Spinal cord (tissue), 9 donors: ENCODE measurements at regions not wholly inside any gene's neighbourhood (a gene's known extent, or its start where the extent isn't known, plus 50 kb on each side); places are given as distances from the start of the nearest gene placed in this dataset.

ENCODE experiments used
- DNase-seq, 6 donors: peaks; one replicate each; pipeline versions ENCODE4 v3.0.0 to v3.0.0-alpha.2; 2013 to 2015; ENCODE audit warnings: low spot score in 6 of 6, low read depth in 4 of 6
- H3K27ac ChIP-seq: one replicate; pipeline ENCODE4 v1.5.1; 2013; ENCODE audit warnings: low read depth, low read length, control low read depth
- H3K27me3 ChIP-seq: one replicate; pipeline ENCODE4 v1.6.1; 2013; ENCODE audit warnings: low read length; ENCODE audit not compliant: control insufficient read depth, insufficient read depth
- H3K36me3 ChIP-seq: one replicate; pipeline ENCODE4 v1.6.1; 2013; ENCODE audit warnings: low read length; ENCODE audit not compliant: control insufficient read depth, insufficient read depth
- H3K4me1 ChIP-seq: one replicate; pipeline ENCODE4 v1.6.1; 2013; ENCODE audit warnings: low read length; ENCODE audit not compliant: control insufficient read depth, insufficient read depth
- H3K4me3 ChIP-seq: one replicate; pipeline ENCODE4 v1.5.1; 2013; ENCODE audit warnings: low read depth, low read length, control low read depth
- H3K9me3 ChIP-seq: one replicate; pipeline ENCODE4 v1.6.1; 2013; ENCODE audit warnings: low read length; ENCODE audit not compliant: control insufficient read depth, insufficient read depth
- WGBS: methylation state at CpG from one replicate; pipeline ENCODE4 v1.1.5; 2013; ENCODE audit warnings: missing lambda C conversion rate; ENCODE audit not compliant: insufficient coverage; 5-methylcytosine and 5-hydroxymethylcytosine counted together
- donor health status: healthy.

GRCh38 chr10:3494131-3494837 lies 290.7 kb downstream of the KLF6 start:
- Histone ChIP-seq H3K4me3 (no peak overlapping the region), H3K27ac (no peak overlapping the region), H3K9me3 (no peaks in the 10 kb centered on the region), H3K36me3 (no peaks in the 10 kb centered on the region), H3K4me1 (no peaks in the 10 kb centered on the region), H3K27me3 (no peaks in the 10 kb centered on the region)
- DNase-seq = no peak
- WGBS = 78% methylated on average over 13 of the region's 22 CpGs

DNA sequence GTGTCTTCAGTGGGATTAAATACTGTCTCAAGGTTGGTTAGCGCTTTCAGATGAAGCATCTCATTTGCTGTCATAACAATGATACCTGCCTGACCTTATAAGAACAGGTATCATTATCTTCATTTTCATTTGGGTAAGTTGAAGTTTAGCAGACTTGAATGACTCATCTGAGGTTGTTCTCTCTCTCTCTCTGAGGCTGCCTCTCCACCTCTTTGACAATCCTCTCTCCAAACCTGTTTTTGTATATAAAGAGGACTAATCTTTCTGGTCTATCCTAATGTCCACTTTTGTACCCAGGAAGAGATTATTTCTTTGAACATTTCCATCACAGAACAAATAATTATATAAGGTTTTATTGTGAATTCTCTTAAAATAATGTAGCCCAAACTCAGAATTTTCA lies 291.4 kb downstream of the KLF6 start:
- Histone ChIP-seq H3K9me3 (no peaks in the 10 kb centered on the region), H3K27me3 (no peaks in the 10 kb centered on the region), H3K4me1 (no peaks in the 10 kb centered on the region), H3K27ac (no peak overlapping the region), H3K36me3 (no peaks in the 10 kb centered on the region), H3K4me3 (no peak overlapping the region)
- WGBS = no CpG with 5 or more reads among the region's 1 CpG
- DNase-seq = no peak

- Histone ChIP-seq H3K4me1 (peaks cover 4% of the 10 kb centered on the region), H3K36me3 (no peaks in the 10 kb centered on the region), H3K27ac (no peak overlapping the region), H3K27me3 (no peaks in the 10 kb centered on the region), H3K9me3 (no peaks in the 10 kb centered on the region), H3K4me3 (no peak overlapping the region)
- no peak for DNase-seq
- WGBS = no CpG with 5 or more reads among the region's 4 CpGs
These were observed 293.4 kb downstream of the KLF6 start for GRCh38 chr10:3491571-3491970.

DNA sequence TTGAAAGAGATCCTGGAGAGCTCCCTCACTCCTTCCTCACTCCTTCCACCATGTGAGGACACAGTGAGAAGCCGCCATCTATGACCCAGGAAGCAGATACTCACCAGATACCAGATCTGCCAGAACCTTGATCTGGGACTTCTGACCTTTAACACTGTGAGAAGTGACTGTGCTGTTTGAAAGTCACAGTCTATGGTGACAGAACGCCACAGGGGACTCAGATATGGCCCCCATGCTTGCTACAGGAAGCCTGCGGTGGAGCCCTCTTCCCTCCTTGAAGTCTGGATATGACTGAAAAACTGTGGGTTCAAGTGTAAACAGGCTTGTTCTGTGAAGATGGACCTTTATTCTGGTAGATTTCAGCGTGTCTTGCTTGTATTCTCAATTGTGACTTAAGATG lies 297.8 kb downstream of the KLF6 start:
- Histone ChIP-seq H3K27me3 (no peaks in the 10 kb centered on the region), H3K4me3 (no peak overlapping the region), H3K9me3 (no peaks in the 10 kb centered on the region), H3K27ac (no peak overlapping the region), H3K36me3 (no peaks in the 10 kb centered on the region), H3K4me1 (peaks cover 23% of the 10 kb centered on the region)
- 79% methylated on average over 4 of the region's 4 CpGs for WGBS
- no peak for DNase-seq

DNA sequence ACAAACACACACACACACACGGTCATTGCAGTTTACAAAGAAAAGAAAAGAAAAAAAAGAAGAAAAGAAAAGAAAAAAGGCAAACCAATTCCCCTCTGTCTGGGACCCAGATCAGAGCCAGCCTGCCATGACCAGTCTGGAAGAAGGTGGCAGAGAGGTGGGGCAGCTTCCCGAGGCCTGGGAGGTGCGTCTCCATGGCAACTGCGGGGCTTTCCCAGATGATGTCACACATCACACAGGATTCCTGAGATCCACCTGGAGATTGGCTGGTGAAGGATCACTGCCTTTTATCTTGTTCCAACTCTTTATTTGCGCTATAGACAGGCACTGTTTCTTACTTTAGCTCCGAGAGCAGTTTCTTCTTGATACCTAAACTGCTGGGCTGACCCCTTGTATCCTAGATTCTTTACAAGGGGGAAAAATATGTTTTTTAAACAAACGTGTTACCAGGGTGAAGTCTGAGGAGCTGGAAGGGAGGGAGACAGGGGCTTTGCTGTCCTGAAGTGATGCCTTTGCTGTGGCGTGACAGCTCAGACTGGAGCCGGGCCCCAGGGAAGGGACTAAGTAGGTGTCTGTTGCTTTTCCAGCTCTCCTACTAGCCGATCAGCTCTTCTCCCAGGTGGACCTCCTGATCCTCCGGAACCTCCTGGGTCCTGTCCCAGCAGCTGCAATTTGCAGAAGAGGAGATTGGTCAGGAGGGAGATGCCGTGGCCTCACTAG lies 298.5 kb downstream of the KLF6 start:
- no peaks in the 10 kb centered on the region for H3K27me3 ChIP-seq
- no peak overlapping the region for H3K27ac ChIP-seq
- DNase-seq = peak in 2 of 6 donors; percentile 58 to 86
- H3K36me3 ChIP-seq = no peaks in the 10 kb centered on the region
- H3K4me1 ChIP-seq = peaks cover 25% of the 10 kb centered on the region
- 54% methylated on average over 8 of the region's 12 CpGs for WGBS
- no peak overlapping the region for H3K4me3 ChIP-seq
- H3K9me3 ChIP-seq = no peaks in the 10 kb centered on the region

DNA sequence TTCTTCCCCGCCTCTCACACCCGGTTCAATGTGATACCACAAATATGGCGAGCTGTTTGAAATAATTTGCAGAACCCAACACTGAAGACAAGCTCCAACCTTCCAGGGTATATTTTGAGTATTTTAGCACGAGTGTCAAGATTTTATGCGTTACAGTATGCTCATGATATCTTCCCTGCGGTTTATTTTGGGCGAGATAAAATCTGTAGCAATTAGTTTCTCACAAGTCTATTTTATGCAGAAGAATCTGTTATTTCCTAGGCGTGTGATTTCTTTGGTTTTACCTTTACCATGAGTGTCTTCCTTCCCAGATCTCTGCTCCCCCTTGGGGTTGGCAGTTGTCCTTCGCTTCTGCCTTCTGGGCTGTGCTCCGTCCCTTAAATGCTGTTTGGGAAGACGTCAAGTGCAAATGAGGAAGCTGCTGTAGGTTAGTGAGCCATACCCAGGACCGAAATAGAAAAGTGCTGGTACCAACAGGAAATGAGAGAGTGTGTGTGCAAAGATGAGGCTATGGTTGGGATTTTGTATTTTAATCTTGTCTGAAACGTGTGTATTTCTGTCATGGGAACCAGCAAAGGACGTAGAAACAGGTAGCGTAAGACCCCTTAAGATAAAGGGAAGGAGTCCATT lies 299.8 kb downstream of the KLF6 start:
- 87% methylated on average over 6 of the region's 15 CpGs for WGBS

DNA sequence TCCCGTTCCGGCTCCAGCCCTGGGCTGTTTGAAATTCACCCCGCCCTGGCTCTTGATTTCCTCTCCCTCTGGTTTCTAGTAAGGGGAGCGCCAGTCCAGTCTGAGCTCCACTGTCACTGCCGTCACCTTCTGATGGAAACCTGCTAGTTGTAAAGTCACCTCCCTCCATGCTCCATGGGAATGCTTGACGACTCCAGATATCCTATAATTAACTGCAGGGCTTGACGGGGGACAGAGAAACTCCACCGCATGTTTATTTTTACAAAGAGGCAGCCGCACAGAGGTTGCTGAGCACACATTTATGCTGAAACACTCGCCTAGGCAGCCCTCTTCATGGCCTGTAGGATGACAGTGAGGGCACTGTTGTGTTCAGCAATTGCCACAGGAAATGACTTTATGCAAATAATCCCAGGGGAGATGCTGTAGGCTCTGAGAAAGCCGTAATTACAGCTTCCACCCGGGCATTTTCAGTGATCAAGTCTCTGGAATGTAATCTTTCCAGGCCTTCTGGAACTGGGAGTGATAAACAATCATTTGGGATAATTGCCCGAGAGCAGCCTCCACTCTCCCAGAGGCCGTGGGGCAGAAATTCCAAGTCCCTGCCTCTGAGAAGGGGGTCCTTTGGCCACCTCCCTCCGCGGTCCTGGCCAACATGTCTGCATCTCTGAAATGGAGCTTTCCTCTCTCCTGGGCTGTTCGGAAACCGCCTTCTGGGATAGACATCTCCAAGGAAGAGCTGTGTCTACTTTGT lies 300.5 kb downstream of the KLF6 start:
- Histone ChIP-seq H3K4me1 (peaks cover 25% of the 10 kb centered on the region), H3K9me3 (no peaks in the 10 kb centered on the region), H3K27me3 (no peaks in the 10 kb centered on the region), H3K4me3 (no peak overlapping the region), H3K36me3 (no peaks in the 10 kb centered on the region), H3K27ac (peak overlapping the region; percentile 70)
- 64% methylated on average over 18 of the region's 18 CpGs for WGBS
- DNase-seq = peak in 1 of 6 donors; percentile 69

More for the DNA sequence above, 299.8 kb downstream of the KLF6 start:
- no peaks in the 10 kb centered on the region for H3K9me3 ChIP-seq
- H3K27me3 ChIP-seq = no peaks in the 10 kb centered on the region
- peak overlapping the region; percentile 70 for H3K27ac ChIP-seq
- H3K4me1 ChIP-seq = peaks cover 25% of the 10 kb centered on the region
- H3K36me3 ChIP-seq = no peaks in the 10 kb centered on the region
- H3K4me3 ChIP-seq = no peak overlapping the region
- DNase-seq = peak in 1 of 6 donors; percentile 93

DNA sequence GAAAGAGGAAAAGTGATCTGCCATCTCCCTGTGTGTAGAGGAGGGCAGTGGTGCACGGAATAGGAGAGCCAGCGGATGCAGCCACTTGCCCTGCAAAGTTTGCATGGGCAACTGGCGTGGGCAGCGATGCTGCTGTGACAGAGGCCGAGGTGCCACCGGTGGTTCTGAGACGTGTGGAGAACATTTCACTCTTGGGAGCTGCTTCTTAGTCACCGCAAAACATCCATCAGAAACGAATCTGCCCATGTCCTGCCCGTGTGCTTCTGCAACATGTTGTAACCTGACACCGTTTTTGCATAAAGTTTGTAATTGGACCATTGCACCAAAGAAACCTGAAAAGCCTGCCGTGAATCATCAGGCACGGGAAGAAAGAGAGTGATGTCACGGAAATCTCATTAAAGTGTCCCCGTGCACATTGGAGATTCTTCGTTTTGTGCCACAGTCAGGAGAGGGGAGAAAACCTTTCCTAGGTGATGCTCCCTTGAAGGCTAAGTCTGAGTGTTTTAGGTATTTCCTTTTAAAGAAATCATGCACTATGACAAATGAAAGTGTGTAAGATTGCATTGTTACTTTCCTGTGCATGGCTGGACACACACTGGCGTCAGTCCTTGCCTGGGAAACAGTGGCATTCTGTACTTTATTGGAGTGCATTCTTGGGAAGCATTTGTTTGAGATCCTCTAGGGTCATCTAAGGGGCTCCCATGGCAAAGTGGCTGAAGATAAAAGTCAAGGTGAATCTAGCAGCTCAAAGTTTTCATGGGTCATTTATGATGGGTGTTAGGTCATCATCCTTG lies 302.6 kb downstream of the KLF6 start:
- DNase-seq = peak in 2 of 6 donors; percentile 35 to 79

GRCh38 chr10:3481496-3481895 lies 303.5 kb downstream of the KLF6 start:
- Histone ChIP-seq H3K27ac (no peak overlapping the region), H3K27me3 (no peaks in the 10 kb centered on the region), H3K36me3 (no peaks in the 10 kb centered on the region), H3K4me1 (peaks cover 21% of the 10 kb centered on the region), H3K4me3 (no peak overlapping the region), H3K9me3 (no peaks in the 10 kb centered on the region)
- 98% methylated on average over 7 of the region's 8 CpGs for WGBS
- DNase-seq = no peak

More for the DNA sequence above, 302.6 kb downstream of the KLF6 start:
- H3K9me3 ChIP-seq = no peaks in the 10 kb centered on the region
- WGBS = 26% methylated on average over 15 of the region's 17 CpGs
- H3K36me3 ChIP-seq = no peaks in the 10 kb centered on the region
- no peak overlapping the region for H3K4me3 ChIP-seq
- peak overlapping the region; percentile 83 for H3K27ac ChIP-seq
- peaks cover 25% of the 10 kb centered on the region for H3K4me1 ChIP-seq
- no peaks in the 10 kb centered on the region for H3K27me3 ChIP-seq
